ENCODE measurements at regions not wholly inside any gene's neighbourhood (a gene's known extent, or its start where the extent isn't known, plus 50 kb on each side); places are given as distances from the start of the nearest gene placed in this dataset.

DNA sequence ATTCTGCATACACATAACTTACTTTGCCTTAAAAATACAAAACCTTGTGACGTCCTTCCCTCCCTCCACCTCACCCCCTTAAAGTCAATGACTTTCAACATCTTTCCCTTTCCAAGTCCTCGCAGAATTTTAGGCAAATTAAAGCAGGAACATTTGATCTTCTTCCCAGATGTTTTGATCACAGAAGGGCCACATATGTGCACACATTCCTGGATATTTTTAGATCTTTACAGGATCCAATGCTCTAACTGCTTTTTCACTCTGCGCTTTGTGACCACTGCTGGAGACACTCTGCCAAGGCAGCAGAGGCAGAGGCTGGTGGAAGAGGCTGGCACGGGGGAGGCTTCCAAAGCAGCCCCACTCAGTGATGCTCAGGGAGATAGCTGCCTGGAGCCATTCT lies 130.7 kb downstream of the SEC61B start:
- Histone ChIP-seq H3K9ac (ENCODE audit: extremely low read depth, insufficient read length, low read length) (no peak overlapping the region), H3K56ac (ENCODE audit: insufficient read length, low read depth, low read length) (no peak overlapping the region), H4K8ac (replicated peaks; ENCODE audit: insufficient read length, low read depth, low read length) (no peak overlapping the region), H3K9me3 (ENCODE audit: control insufficient read depth, low read depth, low read length) (no peaks in the 10 kb centered on the region), H3T11ph (ENCODE audit: low read length) (no peak overlapping the region), H2BK120ac (ENCODE audit: low read depth, low read length, poor library complexity, severe bottlenecking) (no peak overlapping the region), H3K79me2 (ENCODE audit: insufficient read depth, low read length) (no peaks in the 10 kb centered on the region), H4K91ac (ENCODE audit: insufficient read length, low read depth, low read length) (no peak overlapping the region), H3K18ac (ENCODE audit: insufficient read length, low read depth, low read length) (no peak overlapping the region), H3K27ac (ENCODE audit: insufficient read length, low read depth, low read length) (no peak overlapping the region), H3K23ac (ENCODE audit: insufficient read length, low read depth, low read length) (no peak overlapping the region), H3K4me1 (ENCODE audit: insufficient read depth, low read length) (no peaks in the 10 kb centered on the region), H3K14ac (ENCODE audit: insufficient read depth, low read length) (no peak overlapping the region), H2BK20ac (ENCODE audit: low read depth, low read length, poor library complexity, severe bottlenecking) (no peak overlapping the region), H3K79me1 (ENCODE audit: insufficient read depth, low read depth, low read length, poor library complexity, severe bottlenecking) (no peaks in the 10 kb centered on the region), H3K4ac (ENCODE audit: low read depth, low read length) (no peak overlapping the region), H3K4me2 (ENCODE audit: insufficient read depth, insufficient read length, low read length) (no peak overlapping the region), H2BK15ac (ENCODE audit: low read depth, low read length) (no peak overlapping the region), H4K20me1 (ENCODE audit: control insufficient read depth, insufficient read depth, insufficient read length) (no peaks in the 10 kb centered on the region), H4K5ac (ENCODE audit: insufficient read length, low read depth, low read length) (no peak overlapping the region), H2AFZ (ENCODE audit: low read length) (no peak overlapping the region), H3K23me2 (ENCODE audit: insufficient read length, low read depth, low read length, poor library complexity, severe bottlenecking) (no peaks in the 10 kb centered on the region), H2BK12ac (ENCODE audit: insufficient read length, low read depth, low read length) (no peak overlapping the region), H2AK5ac (ENCODE audit: insufficient read length, low read length) (no peak overlapping the region), H3K27me3 (ENCODE audit: insufficient read depth, low read length) (no peaks in the 10 kb centered on the region), H2BK5ac (ENCODE audit: insufficient read length, low read length) (no peak overlapping the region)
- H3K27ac Mint-ChIP-seq: no peak overlapping the region
- H3K27me3 Mint-ChIP-seq (ENCODE audit: low read depth): peaks cover 4% of the 10 kb centered on the region; the same call in 1 of the 2 replicates
- DNase-seq: no peak
- H3K4me1 Mint-ChIP-seq: peaks cover 0 to 3% of the 10 kb centered on the region in 2 experiments; a peak in 1 of 4 replicates
- TF ChIP-seq, protein P1, sequence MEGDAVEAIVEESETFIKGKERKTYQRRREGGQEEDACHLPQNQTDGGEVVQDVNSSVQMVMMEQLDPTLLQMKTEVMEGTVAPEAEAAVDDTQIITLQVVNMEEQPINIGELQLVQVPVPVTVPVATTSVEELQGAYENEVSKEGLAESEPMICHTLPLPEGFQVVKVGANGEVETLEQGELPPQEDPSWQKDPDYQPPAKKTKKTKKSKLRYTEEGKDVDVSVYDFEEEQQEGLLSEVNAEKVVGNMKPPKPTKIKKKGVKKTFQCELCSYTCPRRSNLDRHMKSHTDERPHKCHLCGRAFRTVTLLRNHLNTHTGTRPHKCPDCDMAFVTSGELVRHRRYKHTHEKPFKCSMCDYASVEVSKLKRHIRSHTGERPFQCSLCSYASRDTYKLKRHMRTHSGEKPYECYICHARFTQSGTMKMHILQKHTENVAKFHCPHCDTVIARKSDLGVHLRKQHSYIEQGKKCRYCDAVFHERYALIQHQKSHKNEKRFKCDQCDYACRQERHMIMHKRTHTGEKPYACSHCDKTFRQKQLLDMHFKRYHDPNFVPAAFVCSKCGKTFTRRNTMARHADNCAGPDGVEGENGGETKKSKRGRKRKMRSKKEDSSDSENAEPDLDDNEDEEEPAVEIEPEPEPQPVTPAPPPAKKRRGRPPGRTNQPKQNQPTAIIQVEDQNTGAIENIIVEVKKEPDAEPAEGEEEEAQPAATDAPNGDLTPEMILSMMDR (conservative IDR thresholded peaks at IDR 0.05): no peak
- H3K36me3 Mint-ChIP-seq (ENCODE audit: insufficient read depth in 1 of 3, low read depth in 3 of 3): no peaks in the 10 kb centered on the region; a peak in 1 of 7 replicates
- H3K4me3 Mint-ChIP-seq: no peak overlapping the region
- no CpG with 5 or more reads among the region's 4 CpGs for WGBS (ENCODE audit: extremely low coverage, insufficient read length, low lambda C conversion rate)
- no peaks in the 10 kb centered on the region for H3K9me3 Mint-ChIP-seq
